ENCODE measurements at regions not wholly inside any gene's neighbourhood (a gene's known extent, or its start where the extent isn't known, plus 50 kb on each side); places are given as distances from the start of the nearest gene placed in this dataset.

- TF ChIP-seq POLR2A (IDR thresholded peaks at IDR 0.05) (no peak), CTCF (IDR thresholded peaks at IDR 0.05) (no peak)
Measured at GRCh38 chr6:93163146-93163545, 256.2 kb downstream of the EPHA7 start.
